ENCODE measurements at regions not wholly inside any gene's neighbourhood (a gene's known extent, or its start where the extent isn't known, plus 50 kb on each side); places are given as distances from the start of the nearest gene placed in this dataset.

GRCh38 chr1:87252406-87252805, 76.3 kb upstream of the LMO4 start:
- no peak for DNase-seq (ENCODE audit: extremely low read depth, insufficient read length)
- no peaks in the 10 kb centered on the region for H3K27me3 ChIP-seq (replicated peaks; ENCODE audit: control insufficient read depth, insufficient read depth, low read length)

GRCh38 chr1:87262688-87263087, 66.0 kb upstream of the LMO4 start:
- Histone ChIP-seq H3K36me3 (ENCODE audit: control insufficient read depth, insufficient read depth, low read length) (no peaks in the 10 kb centered on the region), H3K4me3 (replicated peaks; ENCODE audit: low read depth, low read length) (no peak overlapping the region), H3K27me3 (replicated peaks; ENCODE audit: control insufficient read depth, insufficient read depth, low read length) (peaks cover 2% of the 10 kb centered on the region)
- no peak for TF ChIP-seq CTCF (IDR thresholded peaks at IDR 0.05; ENCODE audit: insufficient read depth, low read length, poor library complexity, severe bottlenecking)
- no peak for DNase-seq (ENCODE audit: extremely low read depth, insufficient read length)

More at GRCh38 chr1:87252406-87252805, 76.3 kb upstream of the LMO4 start:
- Histone ChIP-seq H3K4me3 (replicated peaks; ENCODE audit: low read depth, low read length) (no peak overlapping the region), H3K36me3 (ENCODE audit: control insufficient read depth, insufficient read depth, low read length) (no peaks in the 10 kb centered on the region; the same call in 1 of the 2 replicates)
- no peak for TF ChIP-seq CTCF (IDR thresholded peaks at IDR 0.05; ENCODE audit: insufficient read depth, low read length, poor library complexity, severe bottlenecking)

DNA sequence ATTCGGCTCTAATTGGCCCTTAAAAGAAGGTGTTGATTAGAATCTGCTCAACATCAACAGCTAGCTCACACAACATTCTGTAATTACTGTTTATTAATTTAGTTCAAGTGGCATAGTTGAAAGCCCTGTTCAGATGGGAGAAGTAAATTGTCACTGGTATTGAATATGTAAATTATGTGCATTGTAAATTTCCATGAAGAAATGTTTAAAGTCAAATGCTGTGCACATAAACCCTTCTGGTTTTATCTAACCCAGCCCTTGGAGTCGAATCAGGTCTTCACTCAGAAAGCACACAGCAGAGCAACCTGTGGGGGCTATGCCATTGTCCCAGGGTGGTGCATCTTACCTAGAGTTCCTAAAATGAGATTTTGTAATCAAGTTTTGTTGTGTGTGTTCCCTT, 65.4 kb upstream of the LMO4 start:
- H3K36me3 ChIP-seq (ENCODE audit: control insufficient read depth, insufficient read depth, low read length): no peaks in the 10 kb centered on the region
- H3K27me3 ChIP-seq (replicated peaks; ENCODE audit: control insufficient read depth, insufficient read depth, low read length): peaks cover 2% of the 10 kb centered on the region
- no peak overlapping the region for H3K4me3 ChIP-seq (replicated peaks; ENCODE audit: low read depth, low read length)
- no peak for DNase-seq (ENCODE audit: extremely low read depth, insufficient read length)
- TF ChIP-seq CTCF (IDR thresholded peaks at IDR 0.05; ENCODE audit: insufficient read depth, low read length, poor library complexity, severe bottlenecking): no peak

- no peak for TF ChIP-seq CTCF (IDR thresholded peaks at IDR 0.05; ENCODE audit: insufficient read depth, low read length, poor library complexity, severe bottlenecking)
- Histone ChIP-seq H3K4me3 (replicated peaks; ENCODE audit: low read depth, low read length) (no peak overlapping the region), H3K36me3 (ENCODE audit: control insufficient read depth, insufficient read depth, low read length) (no peaks in the 10 kb centered on the region), H3K27me3 (replicated peaks; ENCODE audit: control insufficient read depth, insufficient read depth, low read length) (peaks cover 2% of the 10 kb centered on the region)
- no peak for DNase-seq (ENCODE audit: extremely low read depth, insufficient read length)
These were observed 64.9 kb upstream of the LMO4 start for GRCh38 chr1:87263785-87264184.

- Histone ChIP-seq H3K27me3 (replicated peaks; ENCODE audit: control insufficient read depth, insufficient read depth, low read length) (peaks cover 2% of the 10 kb centered on the region), H3K36me3 (ENCODE audit: control insufficient read depth, insufficient read depth, low read length) (no peaks in the 10 kb centered on the region), H3K4me3 (replicated peaks; ENCODE audit: low read depth, low read length) (no peak overlapping the region)
- no peak for TF ChIP-seq CTCF (IDR thresholded peaks at IDR 0.05; ENCODE audit: insufficient read depth, low read length, poor library complexity, severe bottlenecking)
- no peak for DNase-seq (ENCODE audit: extremely low read depth, insufficient read length)
These were observed 63.7 kb upstream of the LMO4 start for GRCh38 chr1:87264976-87265375.

DNA sequence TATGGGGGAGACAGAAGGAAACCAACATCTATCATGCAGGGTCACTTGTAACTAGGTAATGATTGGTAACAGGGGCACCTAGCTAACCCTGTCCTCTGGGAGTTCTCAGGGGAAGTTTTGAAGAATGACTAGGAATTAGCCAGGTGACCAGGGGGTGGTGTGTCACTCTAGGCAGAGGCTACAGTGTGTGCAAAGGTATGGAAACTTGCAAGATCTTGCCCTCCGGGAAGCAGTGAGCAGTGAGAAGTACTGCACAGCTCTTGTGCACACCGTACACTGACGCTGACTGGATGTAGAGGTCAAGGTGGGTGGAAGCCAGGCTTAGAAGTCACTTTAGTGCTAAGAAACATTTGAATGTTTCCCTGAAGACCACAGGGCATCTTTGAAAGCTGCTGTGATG, 62.9 kb upstream of the LMO4 start:
- no peak for DNase-seq (ENCODE audit: extremely low read depth, insufficient read length)
- no peak for TF ChIP-seq CTCF (IDR thresholded peaks at IDR 0.05; ENCODE audit: insufficient read depth, low read length, poor library complexity, severe bottlenecking)
- Histone ChIP-seq H3K4me3 (replicated peaks; ENCODE audit: low read depth, low read length) (no peak overlapping the region), H3K27me3 (replicated peaks; ENCODE audit: control insufficient read depth, insufficient read depth, low read length) (peaks cover 2% of the 10 kb centered on the region), H3K36me3 (ENCODE audit: control insufficient read depth, insufficient read depth, low read length) (no peaks in the 10 kb centered on the region)

All from GM06990 (cell line).